ENCODE measurements at regions not wholly inside any gene's neighbourhood (a gene's known extent, or its start where the extent isn't known, plus 50 kb on each side); places are given as distances from the start of the nearest gene placed in this dataset.

- TF ChIP-seq POLR2AphosphoS5 (IDR thresholded peaks at IDR 0.05; ENCODE audit: low read depth, low read length) (no peak), FOXP2 (optimal IDR thresholded peaks at IDR 0.05; ENCODE audit: borderline replicate concordance, extremely low read depth, extremely low read length, insufficient read depth) (no peak), SIN3A (IDR thresholded peaks at IDR 0.05; ENCODE audit: borderline replicate concordance, insufficient read depth, low read length) (no peak), TAF1 (IDR thresholded peaks at IDR 0.05; ENCODE audit: borderline replicate concordance, insufficient read depth, low read length) (no peak)
- TF ChIP-seq, protein P1, sequence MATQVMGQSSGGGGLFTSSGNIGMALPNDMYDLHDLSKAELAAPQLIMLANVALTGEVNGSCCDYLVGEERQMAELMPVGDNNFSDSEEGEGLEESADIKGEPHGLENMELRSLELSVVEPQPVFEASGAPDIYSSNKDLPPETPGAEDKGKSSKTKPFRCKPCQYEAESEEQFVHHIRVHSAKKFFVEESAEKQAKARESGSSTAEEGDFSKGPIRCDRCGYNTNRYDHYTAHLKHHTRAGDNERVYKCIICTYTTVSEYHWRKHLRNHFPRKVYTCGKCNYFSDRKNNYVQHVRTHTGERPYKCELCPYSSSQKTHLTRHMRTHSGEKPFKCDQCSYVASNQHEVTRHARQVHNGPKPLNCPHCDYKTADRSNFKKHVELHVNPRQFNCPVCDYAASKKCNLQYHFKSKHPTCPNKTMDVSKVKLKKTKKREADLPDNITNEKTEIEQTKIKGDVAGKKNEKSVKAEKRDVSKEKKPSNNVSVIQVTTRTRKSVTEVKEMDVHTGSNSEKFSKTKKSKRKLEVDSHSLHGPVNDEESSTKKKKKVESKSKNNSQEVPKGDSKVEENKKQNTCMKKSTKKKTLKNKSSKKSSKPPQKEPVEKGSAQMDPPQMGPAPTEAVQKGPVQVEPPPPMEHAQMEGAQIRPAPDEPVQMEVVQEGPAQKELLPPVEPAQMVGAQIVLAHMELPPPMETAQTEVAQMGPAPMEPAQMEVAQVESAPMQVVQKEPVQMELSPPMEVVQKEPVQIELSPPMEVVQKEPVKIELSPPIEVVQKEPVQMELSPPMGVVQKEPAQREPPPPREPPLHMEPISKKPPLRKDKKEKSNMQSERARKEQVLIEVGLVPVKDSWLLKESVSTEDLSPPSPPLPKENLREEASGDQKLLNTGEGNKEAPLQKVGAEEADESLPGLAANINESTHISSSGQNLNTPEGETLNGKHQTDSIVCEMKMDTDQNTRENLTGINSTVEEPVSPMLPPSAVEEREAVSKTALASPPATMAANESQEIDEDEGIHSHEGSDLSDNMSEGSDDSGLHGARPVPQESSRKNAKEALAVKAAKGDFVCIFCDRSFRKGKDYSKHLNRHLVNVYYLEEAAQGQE (IDR thresholded peaks at IDR 0.05; ENCODE audit: insufficient read depth in 1 of 2, low read depth in 2 of 2, low read length in 2 of 2) = no peak
These were observed 106.7 kb upstream of the ASB18 start for GRCh38 chr2:236370847-236371409.

DNA sequence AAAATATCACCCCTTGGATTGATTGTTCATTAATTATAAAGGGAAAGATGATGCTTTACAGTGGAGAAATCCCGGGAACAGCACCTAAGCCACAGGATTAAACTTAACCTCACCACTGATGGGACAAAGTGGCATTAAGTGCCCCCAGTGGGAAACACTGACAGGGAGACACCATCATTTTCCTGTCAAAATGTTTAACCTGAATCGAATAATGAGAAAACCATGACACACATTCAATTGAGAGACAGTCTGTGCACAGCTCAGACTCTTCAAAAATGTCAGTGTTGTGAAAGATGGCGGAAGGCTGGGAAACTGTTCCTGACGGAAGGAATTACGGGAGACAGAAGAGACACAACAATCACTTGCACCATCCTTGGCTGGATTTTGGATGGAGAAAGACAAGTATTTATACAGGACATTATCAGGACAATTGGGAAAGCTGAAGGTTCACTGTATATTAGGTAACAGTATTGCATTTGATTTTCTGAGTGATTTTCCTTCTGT is 111.8 kb upstream of the ASB18 start:
- no peak for TF ChIP-seq SIN3A (IDR thresholded peaks at IDR 0.05; ENCODE audit: borderline replicate concordance, insufficient read depth, low read length)

GRCh38 chr2:236376566-236377244 is 112.5 kb upstream of the ASB18 start:
- TF ChIP-seq TAF1 (IDR thresholded peaks at IDR 0.05; ENCODE audit: borderline replicate concordance, insufficient read depth, low read length) (no peak), SIN3A (IDR thresholded peaks at IDR 0.05; ENCODE audit: borderline replicate concordance, insufficient read depth, low read length) (no peak), FOXP2 (optimal IDR thresholded peaks at IDR 0.05; ENCODE audit: borderline replicate concordance, extremely low read depth, extremely low read length, insufficient read depth) (no peak), POLR2AphosphoS5 (IDR thresholded peaks at IDR 0.05; ENCODE audit: low read depth, low read length) (no peak)
- TF ChIP-seq, protein P1 (IDR thresholded peaks at IDR 0.05; ENCODE audit: insufficient read depth in 1 of 2, low read depth in 2 of 2, low read length in 2 of 2) = no peak

DNA sequence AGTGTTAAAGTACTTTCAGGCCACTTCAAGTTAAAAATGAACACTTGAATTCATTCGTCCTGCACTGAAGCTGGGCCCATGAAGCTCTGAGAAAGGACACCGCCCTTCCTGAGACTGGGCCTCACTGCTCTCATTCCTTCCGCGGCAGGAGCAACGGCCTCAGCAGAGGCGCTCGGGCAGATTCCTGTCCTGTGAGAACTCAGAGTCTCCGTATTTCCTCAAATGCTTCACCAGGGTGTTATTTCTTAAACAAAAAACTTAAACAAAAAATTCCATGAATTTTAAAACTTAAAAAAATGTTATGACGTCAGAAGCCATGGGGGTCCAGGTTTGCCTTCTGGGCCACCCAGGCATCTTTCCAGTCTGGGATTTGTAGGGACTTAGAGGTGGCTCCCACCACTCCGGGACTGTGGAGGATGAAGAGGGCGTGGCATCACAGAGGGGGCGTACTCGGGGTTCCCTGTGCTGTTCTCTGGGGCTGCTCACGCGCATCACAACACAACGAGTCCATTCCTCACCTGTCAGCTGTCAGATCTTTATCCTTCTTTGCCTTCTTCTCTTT is 115.9 kb upstream of the ASB18 start:
- TF ChIP-seq FOXP2 (optimal IDR thresholded peaks at IDR 0.05; ENCODE audit: borderline replicate concordance, extremely low read depth, extremely low read length, insufficient read depth) (no peak), TAF1 (IDR thresholded peaks at IDR 0.05; ENCODE audit: borderline replicate concordance, insufficient read depth, low read length) (no peak), SIN3A (IDR thresholded peaks at IDR 0.05; ENCODE audit: borderline replicate concordance, insufficient read depth, low read length) (no peak), POLR2AphosphoS5 (IDR thresholded peaks at IDR 0.05; ENCODE audit: low read depth, low read length) (no peak)
- TF ChIP-seq, protein P1 (IDR thresholded peaks at IDR 0.05; ENCODE audit: insufficient read depth in 1 of 2, low read depth in 2 of 2, low read length in 2 of 2) = no peak

DNA sequence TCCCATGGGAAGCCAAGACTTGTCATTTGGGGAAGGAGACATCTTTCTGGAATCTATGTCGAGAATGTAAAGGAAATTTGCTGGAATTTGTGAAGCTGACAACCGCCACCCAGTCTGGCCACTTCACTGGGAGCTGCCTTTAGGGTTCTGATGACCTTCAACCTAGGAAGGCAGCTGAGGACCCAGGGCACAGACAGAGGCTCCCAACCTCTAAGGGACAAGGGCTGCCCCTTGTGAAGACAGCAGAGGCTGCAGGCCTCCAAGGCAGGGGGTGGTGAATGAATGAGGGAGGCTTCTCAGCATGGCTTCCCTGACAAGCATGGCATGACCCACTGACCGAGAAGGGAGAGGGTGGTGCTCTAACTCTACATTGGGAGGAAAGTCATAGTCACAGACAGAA is 128.9 kb upstream of the ASB18 start:
- no peak for TF ChIP-seq FOXP2 (optimal IDR thresholded peaks at IDR 0.05; ENCODE audit: borderline replicate concordance, extremely low read depth, extremely low read length, insufficient read depth)
- no peak for TF ChIP-seq POLR2AphosphoS5 (IDR thresholded peaks at IDR 0.05; ENCODE audit: low read depth, low read length)
- TF ChIP-seq SIN3A (IDR thresholded peaks at IDR 0.05; ENCODE audit: borderline replicate concordance, insufficient read depth, low read length) = no peak
- TF ChIP-seq TAF1 (IDR thresholded peaks at IDR 0.05; ENCODE audit: borderline replicate concordance, insufficient read depth, low read length) = no peak
- TF ChIP-seq, protein P1 (IDR thresholded peaks at IDR 0.05; ENCODE audit: insufficient read depth in 1 of 2, low read depth in 2 of 2, low read length in 2 of 2) = no peak
